Thymus (tissue), 11 donors: ENCODE measurements at regions not wholly inside any gene's neighbourhood (a gene's known extent, or its start where the extent isn't known, plus 50 kb on each side); places are given as distances from the start of the nearest gene placed in this dataset.
"Not testable (repeated sequence)": the region's sequence is repeated elsewhere in the genome, so short reads cannot be mapped to it uniquely, and the experiment has no call there.

Experiments used
- DNase-seq, 9 donors: peaks; one replicate each; pipeline ENCODE4 v3.0.0-alpha.2; 2013; ENCODE audit warnings: low spot score in 9 of 9, low read depth in 6 of 9, missing footprints in 1 of 9
- H3K27ac ChIP-seq, 2 donors: one replicate each; pipeline ENCODE4 v1.5.1; 2013; ENCODE audit warnings: control low read depth in 1 of 2, low read depth in 1 of 2, low read length in 1 of 2, mild to moderate bottlenecking in 1 of 2, moderate library complexity in 1 of 2
- H3K27me3 ChIP-seq, 2 donors: one replicate each; pipeline ENCODE4 v1.5.1; 2013; ENCODE audit warnings: low read length in 1 of 2; ENCODE audit not compliant: control insufficient read depth in 2 of 2, insufficient read depth in 1 of 2
- H3K36me3 ChIP-seq, 2 donors: one replicate each; pipeline ENCODE4 v1.5.1; 2013; ENCODE audit warnings: low read length in 1 of 2, mild to moderate bottlenecking in 1 of 2, moderate library complexity in 1 of 2; ENCODE audit not compliant: control insufficient read depth in 2 of 2, insufficient read depth in 2 of 2
- H3K4me1 ChIP-seq, 2 donors: one replicate each; pipeline ENCODE4 v1.5.1; 2013; ENCODE audit warnings: low read length in 2 of 2; ENCODE audit not compliant: control insufficient read depth in 2 of 2, insufficient read depth in 2 of 2
- H3K4me3 ChIP-seq, 2 donors: one replicate each; pipeline ENCODE4 v1.5.1; 2013; ENCODE audit warnings: low read length in 2 of 2, control low read depth in 1 of 2, mild to moderate bottlenecking in 1 of 2
- H3K9me3 ChIP-seq, 2 donors: one replicate each; pipeline ENCODE4 v1.5.1; 2013; ENCODE audit warnings: low read length in 1 of 2, mild to moderate bottlenecking in 1 of 2; ENCODE audit not compliant: control insufficient read depth in 2 of 2, insufficient read depth in 1 of 2
- WGBS: extraction: QIAGEN DNeasy Blood & Tissue Kit; methylation state at CpG from one replicate; pipeline ENCODE4 v1.1.7; 2013; 5-methylcytosine and 5-hydroxymethylcytosine counted together
- donor health status: healthy.

GRCh38 chr7:86411814-86412213 lies 231.9 kb upstream of the GRM3 start:
- 90% methylated on average over 2 of the region's 2 CpGs for whole genome bisulfite sequencing
- H3K27ac ChIP-seq, result no peak overlapping the region
- DNase-seq, result no peak

GRCh38 chr7:86407291-86407690 lies 236.4 kb upstream of the GRM3 start:
- H3K27me3 ChIP-seq, result no peaks in the 10 kb centered on the region
- DNase-seq, result no peak
- H3K4me1 ChIP-seq, result no peaks in the 10 kb centered on the region
- no peaks in the 10 kb centered on the region for H3K36me3 ChIP-seq
- no peak overlapping the region for H3K27ac ChIP-seq
- WGBS, result 91% methylated on average over 7 of the region's 7 CpGs
- no peak overlapping the region for H3K4me3 ChIP-seq
- no peaks in the 10 kb centered on the region for H3K9me3 ChIP-seq

More at GRCh38 chr7:86411814-86412213, 231.9 kb upstream of the GRM3 start:
- no peak overlapping the region for H3K4me3 ChIP-seq
- no peaks in the 10 kb centered on the region for H3K4me1 ChIP-seq
- no peaks in the 10 kb centered on the region for H3K27me3 ChIP-seq
- no peaks in the 10 kb centered on the region for H3K9me3 ChIP-seq
- H3K36me3 ChIP-seq, result no peaks in the 10 kb centered on the region

- no peak overlapping the region for H3K27ac ChIP-seq
- no peaks in the 10 kb centered on the region for H3K4me1 ChIP-seq
- H3K27me3 ChIP-seq, result no peaks in the 10 kb centered on the region
- H3K9me3 ChIP-seq, result peaks cover 0 to 3% of the 10 kb centered on the region in 2 donors
- no peak overlapping the region for H3K4me3 ChIP-seq
- DNase-seq, result no peak
- WGBS, result 75% methylated on average over 6 of the region's 6 CpGs
- H3K36me3 ChIP-seq, result no peaks in the 10 kb centered on the region
These were observed 251.9 kb upstream of the GRM3 start for GRCh38 chr7:86391813-86392212.

DNA sequence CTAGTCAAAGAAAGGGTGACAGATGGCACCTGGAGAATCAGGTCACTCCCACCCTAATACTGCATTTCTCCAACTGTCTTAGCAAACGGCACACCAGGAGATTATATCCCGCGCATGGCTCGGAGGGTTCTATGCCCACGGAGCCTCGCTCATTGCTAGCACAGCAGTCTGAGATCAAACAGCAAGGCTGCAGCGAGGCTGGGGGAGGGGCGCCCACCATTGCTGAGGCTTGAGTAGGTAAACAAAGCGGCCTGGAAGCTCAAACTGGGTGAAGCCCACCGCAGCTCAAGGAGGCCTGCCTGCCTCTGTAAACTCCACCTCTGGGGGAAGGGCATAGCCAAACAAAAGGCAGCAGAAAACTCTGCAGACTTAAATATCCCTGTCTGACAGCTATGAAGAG lies 268.1 kb upstream of the GRM3 start:
- not testable (repeated sequence) for H3K4me1 ChIP-seq, DNase-seq, H3K36me3 ChIP-seq, H3K27ac ChIP-seq, H3K27me3 ChIP-seq, H3K9me3 ChIP-seq, H3K4me3 ChIP-seq
- whole genome bisulfite sequencing, result 95% methylated on average over 10 of the region's 10 CpGs

- no peaks in the 10 kb centered on the region for H3K4me1 ChIP-seq
- H3K27me3 ChIP-seq, result no peaks in the 10 kb centered on the region
- no peak for DNase-seq
- H3K4me3 ChIP-seq, result no peak overlapping the region
- peaks cover 0 to 6% of the 10 kb centered on the region in 2 donors for H3K9me3 ChIP-seq
- H3K27ac ChIP-seq, result no peak overlapping the region
- WGBS, result 87% methylated on average over 3 of the region's 3 CpGs
- H3K36me3 ChIP-seq, result no peaks in the 10 kb centered on the region
These were observed 271.4 kb upstream of the GRM3 start for GRCh38 chr7:86372262-86372661.

DNA sequence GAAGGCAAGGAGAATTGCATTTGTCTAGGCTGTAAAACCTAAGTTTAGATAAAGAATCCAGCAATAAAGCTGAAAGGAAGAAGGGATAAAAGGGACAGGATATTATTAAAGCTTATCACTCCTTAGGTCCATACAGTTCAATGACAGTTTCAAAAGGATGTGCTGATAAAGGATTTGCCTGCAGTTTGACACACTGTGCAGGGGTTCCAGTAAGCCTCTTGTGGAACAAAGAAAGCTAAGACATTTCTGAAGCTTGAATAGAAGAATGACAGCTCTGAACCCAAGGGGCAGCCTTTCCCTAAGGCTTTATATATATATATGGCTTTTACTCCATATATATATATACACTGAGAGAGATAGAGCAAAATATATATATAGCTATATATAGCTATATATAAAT lies 276.8 kb upstream of the GRM3 start:
- H3K4me1 ChIP-seq, result no peaks in the 10 kb centered on the region
- H3K36me3 ChIP-seq, result no peaks in the 10 kb centered on the region
- DNase-seq, result no peak
- no peak overlapping the region for H3K27ac ChIP-seq
- no peaks in the 10 kb centered on the region for H3K9me3 ChIP-seq
- H3K27me3 ChIP-seq, result no peaks in the 10 kb centered on the region
- no peak overlapping the region for H3K4me3 ChIP-seq

- not testable (repeated sequence) for DNase-seq, H3K27ac ChIP-seq, H3K4me1 ChIP-seq, H3K9me3 ChIP-seq, H3K4me3 ChIP-seq, H3K36me3 ChIP-seq, H3K27me3 ChIP-seq
- WGBS, result 91% methylated on average over 12 of the region's 14 CpGs
These were observed 303.3 kb upstream of the GRM3 start for GRCh38 chr7:86340407-86340806.

DNA sequence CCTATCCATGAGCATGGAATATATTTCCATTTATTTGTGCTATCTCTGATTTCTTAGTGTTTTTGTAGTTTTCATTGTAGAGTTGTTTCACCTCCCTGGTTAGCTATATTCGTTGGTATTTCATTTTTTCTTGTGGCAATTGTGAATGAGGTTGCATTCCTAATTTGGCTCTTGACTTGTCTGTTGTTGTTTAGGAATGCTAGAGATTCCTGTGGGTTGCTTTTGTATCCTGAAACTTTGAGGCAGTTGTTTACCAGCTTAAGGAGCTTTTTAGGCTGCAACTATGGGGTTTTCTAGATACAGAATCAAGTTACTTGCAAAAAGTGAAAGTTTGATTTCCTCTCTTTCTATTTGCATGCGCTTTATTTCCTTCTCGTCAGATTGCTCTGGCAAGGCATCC lies 304.7 kb upstream of the GRM3 start:
- H3K36me3 ChIP-seq, result no peaks in the 10 kb centered on the region

GRCh38 chr7:86328801-86329433 lies 314.8 kb upstream of the GRM3 start:
- Histone ChIP-seq H3K4me3 (no peak overlapping the region), H3K36me3 (no peaks in the 10 kb centered on the region), H3K27ac (no peak overlapping the region), H3K4me1 (no peaks in the 10 kb centered on the region), H3K9me3 (no peaks in the 10 kb centered on the region), H3K27me3 (no peaks in the 10 kb centered on the region)
- WGBS, result 0% methylated on average over 1 of the region's 1 CpG
- no peak for DNase-seq

More for the DNA sequence above, 304.7 kb upstream of the GRM3 start:
- DNase-seq, result no peak
- Histone ChIP-seq H3K4me3 (no peak overlapping the region), H3K9me3 (no peaks in the 10 kb centered on the region), H3K27ac (no peak overlapping the region), H3K27me3 (no peaks in the 10 kb centered on the region), H3K4me1 (no peaks in the 10 kb centered on the region)
- 82% methylated on average over 3 of the region's 3 CpGs for WGBS

DNA sequence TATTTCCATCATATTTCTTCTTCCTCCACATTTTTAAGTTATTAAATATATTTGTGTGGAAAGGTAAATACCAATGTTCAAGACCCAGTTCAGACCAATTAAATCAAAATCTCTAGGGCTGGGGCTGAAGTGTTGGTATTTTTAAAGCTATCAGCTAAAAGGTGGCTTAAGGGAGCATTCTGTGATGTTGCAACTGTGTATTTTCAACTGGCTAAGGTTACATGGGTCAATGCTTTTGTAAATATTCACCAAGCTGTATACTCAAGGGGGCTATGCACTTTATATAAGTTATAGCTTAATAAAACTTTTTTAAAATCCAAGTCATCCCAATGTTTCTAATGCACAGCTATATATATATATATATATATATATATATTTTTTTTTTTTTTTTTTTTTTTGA lies 316.9 kb upstream of the GRM3 start:
- Histone ChIP-seq H3K27me3 (no peaks in the 10 kb centered on the region), H3K4me3 (no peak overlapping the region), H3K4me1 (no peaks in the 10 kb centered on the region), H3K27ac (no peak overlapping the region), H3K36me3 (no peaks in the 10 kb centered on the region), H3K9me3 (no peaks in the 10 kb centered on the region)
- DNase-seq, result no peak
